Right hindlimb (tissue), 1 donor: ENCODE measurements at regions not wholly inside any gene's neighbourhood (a gene's known extent, or its start where the extent isn't known, plus 50 kb on each side); places are given as distances from the start of the nearest gene placed in this dataset.
"Not testable (repeated sequence)": the region's sequence is repeated elsewhere in the genome, so short reads cannot be mapped to it uniquely, and the experiment has no call there.

ENCODE experiments used
- DNase-seq: peaks from one replicate; pipeline ENCODE4 v3.0.0-alpha.2; 2018

DNA sequence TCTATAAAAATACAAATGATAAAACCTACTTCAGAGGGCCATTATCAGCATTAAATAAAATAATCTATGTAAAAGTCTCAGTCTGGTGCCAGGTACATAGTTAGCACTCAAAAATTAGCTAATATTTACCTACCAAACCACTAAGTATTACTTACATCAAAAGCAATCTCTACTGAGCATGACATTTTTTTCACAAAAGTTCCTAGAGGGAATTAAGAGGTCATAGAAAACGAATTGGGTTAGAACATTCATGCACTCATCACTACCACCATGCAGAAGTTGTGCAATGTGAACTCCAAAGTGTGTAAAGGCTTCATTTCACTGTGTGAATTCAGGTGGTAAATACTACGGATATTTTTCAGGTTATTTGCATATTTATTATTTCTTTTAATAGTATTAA, 209.5 kb upstream of the FGF13 start:
- DNase-seq: no peak

DNA sequence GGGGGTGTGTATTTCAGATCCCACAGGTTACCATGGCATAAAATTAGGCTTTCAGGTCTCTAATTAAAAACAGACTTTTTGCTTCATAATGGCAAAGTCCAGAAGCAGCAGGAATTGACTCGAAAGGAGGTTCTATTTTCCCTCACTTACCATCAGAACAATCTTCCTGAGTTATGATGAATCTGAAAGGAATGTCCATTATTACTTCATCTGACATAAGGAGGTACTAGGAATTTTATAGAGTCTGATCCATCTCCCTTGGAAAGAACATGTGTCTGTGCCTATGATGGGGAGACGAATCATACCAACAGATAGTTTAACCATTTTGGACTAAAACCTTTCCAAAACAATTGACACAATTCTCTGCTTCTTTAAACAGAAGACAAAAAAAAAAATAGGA, 206.3 kb upstream of the FGF13 start:
- DNase-seq: no peak

DNA sequence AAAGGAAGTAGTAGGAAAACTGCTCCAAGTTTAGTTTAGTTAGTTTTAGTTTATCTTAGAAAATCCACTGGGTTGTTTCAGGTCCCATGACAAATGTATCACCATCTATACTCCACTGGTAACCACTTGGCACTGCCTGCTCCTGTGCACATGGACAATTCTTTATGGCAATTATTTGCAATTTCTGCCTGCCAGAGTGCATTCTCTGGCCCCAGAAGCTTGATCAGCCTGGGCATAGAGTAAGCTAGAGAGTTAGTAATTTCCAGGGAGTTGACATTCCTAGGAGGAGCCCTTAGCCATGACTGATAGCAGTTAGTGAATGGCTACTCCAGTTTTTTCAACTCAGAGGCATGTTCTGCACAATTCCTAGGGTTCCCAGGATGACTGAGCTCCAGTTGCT, 203.2 kb upstream of the FGF13 start:
- no peak for DNase-seq

DNA sequence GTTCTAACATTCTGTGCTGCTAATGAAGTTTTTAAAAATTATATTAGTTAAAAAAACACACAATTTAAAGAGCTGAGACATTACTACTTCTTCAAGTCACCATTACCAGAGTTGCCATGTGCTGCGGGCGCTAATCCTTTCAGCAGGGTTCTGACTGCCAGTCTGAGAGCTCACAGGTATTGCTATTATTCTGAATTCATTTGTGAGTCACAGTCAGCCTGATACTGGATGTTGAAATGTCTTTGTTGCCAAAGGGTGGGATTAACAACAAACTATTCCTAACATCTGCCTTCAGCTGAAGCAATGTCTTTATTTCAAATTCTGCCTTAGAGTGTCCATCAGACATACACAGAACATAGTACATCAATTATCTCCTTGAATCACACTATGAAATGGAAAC, 197.1 kb upstream of the FGF13 start:
- DNase-seq: no peak

DNA sequence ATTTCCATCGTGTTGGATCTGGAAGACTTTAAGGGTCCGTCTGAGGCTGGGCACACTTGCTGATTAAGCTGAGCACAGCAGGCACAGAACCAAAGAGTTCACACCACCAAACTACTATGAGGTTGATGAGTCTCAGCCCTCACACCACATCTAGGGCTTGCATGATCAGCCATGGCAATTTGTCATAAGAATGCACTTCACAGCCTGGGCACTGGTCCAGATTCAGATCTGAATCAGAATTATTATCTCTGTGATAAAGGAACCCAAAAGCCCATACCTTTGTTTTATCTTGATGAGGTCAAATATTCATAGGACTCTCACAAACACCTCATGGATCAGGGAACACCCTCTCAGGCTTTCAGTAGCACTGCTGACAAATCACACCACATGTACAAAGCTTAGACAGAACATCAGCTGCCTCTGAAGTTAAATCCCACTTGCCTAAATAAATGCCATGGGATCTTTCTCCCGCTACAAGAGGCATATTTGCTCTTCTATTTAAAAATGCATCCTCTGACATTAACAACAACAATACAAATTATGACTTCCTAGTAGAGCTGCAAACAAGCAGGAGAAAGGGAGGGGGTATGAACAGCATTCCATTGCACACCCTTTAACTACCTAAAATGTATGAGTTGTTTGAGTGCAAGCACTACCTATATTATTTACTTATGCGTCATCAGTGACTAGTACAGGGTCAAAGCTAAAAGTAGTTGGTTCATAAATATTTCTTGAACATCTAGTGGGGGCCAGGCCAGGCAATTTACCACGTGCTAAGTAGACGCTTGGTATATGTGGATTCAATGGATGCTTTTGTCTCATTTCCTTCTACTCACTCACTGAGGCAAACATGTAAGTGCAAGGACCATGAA, 186.3 kb upstream of the FGF13 start:
- DNase-seq: no peak

DNA sequence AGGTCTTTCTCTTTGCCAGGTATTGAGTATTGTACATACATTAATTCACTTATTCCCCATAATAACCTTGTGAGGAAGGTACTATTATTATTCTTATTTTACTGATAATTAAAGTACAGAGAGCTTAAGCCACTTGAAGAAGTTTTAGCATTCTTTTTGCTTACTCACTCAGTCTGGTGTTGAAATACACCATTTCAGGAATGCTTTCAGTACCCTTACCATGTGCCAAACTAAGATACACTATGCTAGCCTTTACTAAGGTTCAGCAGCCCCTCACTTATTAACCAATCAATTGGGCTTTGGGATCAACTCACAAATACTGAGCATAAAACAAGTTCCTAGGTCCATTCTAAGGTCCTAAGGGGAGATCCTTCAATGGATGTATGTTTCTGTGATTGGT, 179.0 kb upstream of the FGF13 start:
- no peak for DNase-seq

DNA sequence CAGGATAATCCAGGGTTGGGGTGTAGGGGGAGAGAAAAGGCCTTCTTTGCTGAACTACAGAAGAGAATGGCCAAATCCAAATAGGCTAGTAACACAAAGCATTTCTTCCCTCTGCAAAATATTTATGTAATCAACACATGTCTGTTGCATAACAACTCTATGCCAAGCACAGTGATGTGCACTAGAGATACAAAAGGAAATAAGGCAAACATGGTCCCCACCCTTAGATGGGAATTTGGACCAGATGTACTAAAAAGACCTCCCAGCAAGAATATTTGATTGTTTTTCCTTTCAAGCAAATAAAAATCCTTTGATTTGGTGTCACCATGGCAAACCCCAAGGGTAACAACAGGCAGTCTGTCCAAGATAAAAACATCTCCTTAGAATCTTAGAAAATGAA, 177.6 kb upstream of the FGF13 start:
- DNase-seq: no peak

DNA sequence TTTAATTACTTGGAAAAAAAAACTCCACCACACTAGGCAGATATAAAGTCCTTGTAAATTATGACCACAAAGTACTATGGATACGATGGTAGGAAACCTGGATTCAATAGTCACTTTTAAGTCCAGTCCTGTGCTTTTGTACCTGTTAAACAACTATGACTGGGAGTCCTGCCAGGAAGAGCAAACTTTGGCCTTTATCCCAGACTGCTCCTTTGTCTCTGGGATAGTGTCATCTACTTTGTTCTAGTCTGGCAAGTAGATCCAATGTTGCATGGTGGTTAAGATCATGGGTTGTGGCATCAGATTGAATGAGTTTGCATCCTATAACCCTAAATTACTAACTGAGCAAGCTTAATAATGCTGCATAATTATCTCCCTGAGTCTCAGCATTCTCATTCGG, 175.3 kb upstream of the FGF13 start:
- DNase-seq: no peak

DNA sequence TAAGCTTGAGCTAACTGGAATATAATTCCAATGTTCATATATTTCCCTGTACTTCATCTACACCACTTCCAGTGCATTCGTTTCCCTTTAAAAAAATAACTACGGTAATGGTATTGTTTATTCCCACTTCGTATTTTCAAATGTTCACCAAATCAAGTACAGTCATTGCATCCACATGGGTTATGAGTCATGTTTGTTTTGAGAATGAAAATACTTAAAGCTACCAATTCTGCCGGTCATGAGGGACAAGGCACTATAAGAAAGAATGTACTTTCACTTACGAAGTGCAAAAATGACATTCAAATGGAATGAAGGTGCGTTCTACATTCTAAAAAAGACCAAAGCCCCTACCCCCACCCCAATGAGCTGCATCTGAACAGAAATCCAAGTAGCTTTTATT, 174.4 kb upstream of the FGF13 start:
- DNase-seq: no peak

DNA sequence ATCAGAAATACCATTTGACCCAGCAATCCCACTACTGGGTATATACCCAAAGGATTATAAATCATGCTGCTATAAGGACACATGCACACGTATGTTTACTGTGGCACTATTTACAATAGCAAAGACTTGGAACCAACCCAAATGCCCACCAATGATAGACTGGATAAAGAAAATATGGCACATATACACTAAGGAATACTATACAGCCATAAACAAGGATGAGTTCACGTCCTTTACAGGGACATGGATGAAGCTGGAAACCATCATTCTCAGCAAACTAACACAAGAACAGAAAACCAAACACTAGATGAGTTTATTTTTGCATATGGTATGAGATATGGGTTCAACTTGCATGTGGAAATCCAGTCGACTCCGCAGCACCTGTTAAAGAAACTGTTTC, 168.8 kb upstream of the FGF13 start:
- not testable (repeated sequence) for DNase-seq

DNA sequence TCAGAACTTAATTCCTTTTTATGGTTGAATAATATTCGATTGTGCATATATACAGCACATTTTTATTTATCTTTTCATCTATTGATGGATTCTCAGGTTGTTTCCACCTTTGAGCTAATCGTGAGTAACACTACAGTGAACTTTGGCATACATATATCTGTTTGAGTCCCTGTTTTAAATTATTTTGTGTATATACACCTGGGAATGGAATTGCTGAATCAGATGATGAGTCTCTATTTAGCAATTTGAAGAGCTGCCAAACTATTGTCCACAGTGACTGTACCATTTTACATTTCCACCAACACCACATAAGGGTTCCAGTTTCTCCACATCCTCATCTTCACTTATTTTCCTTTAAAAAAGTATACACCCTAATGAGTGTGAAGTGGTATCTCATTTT, 166.2 kb upstream of the FGF13 start:
- no peak for DNase-seq

DNA sequence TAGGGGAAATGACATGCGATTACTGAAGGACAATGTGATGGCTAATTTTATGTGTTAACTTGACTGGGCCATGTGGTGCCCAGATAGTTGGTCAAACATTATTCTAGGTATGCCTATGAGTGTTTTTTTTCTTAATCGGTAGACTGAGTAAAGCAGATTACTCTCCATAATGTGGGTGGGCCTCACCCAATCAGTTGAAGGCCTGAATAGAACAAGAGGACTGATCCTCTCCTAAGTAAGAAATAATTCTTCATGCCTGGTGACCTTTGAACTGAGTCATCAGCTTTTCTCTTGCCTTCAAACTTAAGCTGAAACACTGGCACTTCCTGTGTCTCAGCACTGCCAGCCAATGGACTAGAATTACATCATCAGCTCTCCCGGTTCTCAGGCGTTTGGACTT, 164.0 kb upstream of the FGF13 start:
- no peak for DNase-seq

DNA sequence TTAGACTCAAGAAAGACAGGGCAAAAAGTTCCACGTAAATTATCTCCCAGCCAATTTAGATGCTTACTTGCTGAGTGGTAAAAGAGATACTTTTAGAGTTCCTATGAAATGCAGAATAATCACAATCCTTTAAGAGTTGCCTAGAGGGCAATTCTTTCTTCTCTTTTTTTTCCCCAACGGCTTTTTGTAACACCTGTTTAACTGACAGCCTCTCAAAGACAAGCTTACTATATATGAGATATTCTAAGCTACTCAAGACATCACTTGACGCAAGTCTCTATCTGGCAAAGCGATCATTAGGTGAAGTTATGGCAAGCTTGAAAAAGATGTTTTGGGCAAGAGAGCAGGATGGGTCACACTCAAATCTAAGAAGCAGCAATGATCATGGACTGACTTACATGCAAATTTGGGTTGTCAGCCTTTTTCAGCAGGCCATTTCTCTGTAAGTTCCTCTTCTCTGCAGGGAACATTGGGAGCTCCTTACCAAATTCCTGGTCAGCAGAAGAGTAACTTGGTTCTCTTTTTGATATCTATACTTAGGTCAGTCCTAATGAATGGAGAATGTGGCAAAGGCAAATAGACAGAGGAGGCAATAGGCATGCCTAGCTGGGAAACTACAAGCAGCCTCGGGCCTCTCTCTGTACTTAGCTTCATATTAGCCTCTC, 162.9 kb upstream of the FGF13 start:
- no peak for DNase-seq

DNA sequence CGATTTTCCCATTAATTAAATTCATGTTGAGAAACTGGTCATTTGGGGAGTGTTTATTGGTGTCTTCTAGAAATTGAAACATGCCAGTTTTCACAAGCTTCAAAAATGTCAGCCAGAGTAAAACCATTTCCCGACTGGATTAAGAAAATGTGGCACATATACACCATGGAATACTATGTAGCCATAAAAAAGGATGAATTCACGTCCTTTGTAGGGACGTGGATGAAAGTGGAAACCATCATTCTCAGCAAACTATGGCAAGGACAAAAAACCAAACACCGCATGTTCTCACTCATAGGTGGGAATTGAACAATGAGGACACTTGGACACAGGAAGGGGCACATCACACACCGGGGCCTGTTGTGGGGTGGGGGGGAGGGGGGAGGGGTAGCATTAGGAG, 162.1 kb upstream of the FGF13 start:
- not testable (repeated sequence) for DNase-seq

DNA sequence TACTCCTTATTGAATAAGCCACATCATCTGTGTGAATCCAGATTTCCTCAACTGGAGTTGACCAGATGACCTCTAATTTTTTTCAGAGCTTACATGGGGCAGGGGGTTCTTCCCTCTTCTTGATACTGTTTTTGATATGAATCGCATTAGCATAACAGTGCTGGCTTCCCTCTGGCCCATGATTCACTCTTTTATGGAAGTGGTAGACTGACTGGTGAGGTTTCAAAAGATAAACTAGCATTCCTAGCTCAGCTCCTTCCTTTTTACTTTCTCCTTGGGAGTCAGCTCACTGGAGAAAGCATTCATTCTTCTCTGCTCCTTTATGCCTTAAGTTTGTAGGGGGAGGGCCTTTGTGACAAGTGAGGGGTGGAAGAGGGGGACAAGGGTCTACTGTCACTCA, 161.0 kb upstream of the FGF13 start:
- DNase-seq: no peak

DNA sequence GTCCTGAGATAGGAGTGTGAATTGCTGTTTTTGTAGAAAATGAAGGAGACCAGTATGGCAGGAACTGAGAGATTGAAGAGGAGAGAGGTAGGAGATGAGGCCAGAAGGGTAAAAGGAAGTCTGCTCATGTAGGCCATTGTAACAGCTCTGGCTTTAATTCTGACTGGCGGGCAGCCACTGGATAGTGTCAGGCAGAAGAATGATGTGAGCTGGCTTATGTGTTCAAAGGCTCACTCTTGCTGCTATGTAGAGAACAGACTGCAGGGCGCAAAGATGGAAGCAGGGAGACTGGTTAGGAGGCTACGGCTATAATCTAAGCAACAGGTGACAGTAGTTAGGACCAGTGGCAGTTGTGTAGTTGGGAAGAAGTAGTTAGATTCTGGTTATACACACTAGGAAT, 160.2 kb upstream of the FGF13 start:
- no peak for DNase-seq

DNA sequence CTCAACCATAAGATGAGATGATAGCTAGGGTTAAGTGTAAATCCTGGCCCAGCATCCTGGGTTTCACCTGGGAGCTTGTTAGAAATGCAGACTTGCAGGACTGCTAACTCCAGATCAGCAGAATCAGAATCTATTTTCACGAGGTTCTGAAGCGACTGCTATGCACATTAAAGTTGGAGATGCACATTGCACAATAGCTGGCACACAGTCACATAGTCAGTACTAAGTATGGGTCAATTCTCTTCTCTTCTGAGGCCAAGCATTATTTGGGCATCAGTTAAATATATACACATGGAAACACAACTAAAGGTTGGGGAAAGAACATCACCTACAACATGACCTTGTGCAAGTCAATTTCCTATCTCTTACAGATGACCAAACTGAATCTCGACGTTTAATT, 155.1 kb upstream of the FGF13 start:
- no peak for DNase-seq

DNA sequence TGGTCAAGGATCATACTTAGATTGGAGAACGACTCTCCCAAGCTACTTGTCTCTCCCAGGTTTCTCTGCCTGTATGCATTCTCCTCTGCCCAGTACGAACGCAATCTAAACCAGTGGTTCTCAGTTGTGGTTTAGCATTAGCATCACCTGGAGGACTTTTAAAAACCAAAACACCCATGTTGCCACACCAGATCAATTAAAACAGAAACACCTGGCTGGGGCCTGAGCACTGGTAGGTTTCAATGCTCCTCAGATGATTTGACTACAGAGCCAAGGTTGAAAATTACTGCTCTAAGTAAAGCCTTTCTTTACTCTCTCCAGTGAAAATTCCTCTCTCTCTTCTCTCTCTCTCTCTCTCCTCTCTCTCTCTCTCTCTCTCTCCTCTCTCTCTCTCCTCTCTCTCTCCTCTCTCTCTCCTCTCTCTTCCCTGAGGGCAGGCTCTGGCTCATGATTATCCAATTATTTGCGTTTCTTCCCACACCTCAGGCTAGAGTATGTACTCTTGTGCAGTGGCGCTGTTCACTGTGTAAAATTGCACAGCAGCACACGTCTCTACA, 153.7 kb upstream of the FGF13 start:
- no peak for DNase-seq

DNA sequence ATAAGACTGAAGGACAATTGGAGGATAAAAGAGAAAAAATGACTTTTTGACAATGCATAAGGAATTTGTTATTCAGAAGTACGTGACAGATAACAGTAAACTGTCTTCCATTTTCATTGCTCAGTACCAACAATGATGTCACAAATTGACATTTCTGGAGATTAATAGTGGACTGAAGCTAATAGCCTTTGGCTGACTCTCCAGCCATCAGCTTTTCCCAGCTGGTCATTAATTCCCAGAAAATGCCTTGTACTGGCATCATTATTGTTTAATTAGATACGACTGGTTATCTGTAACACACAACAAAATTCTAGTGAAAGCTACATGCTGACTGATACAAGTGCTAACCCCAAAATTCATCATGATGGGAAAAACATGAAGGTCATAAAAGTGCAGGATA, 147.9 kb upstream of the FGF13 start:
- DNase-seq: no peak

DNA sequence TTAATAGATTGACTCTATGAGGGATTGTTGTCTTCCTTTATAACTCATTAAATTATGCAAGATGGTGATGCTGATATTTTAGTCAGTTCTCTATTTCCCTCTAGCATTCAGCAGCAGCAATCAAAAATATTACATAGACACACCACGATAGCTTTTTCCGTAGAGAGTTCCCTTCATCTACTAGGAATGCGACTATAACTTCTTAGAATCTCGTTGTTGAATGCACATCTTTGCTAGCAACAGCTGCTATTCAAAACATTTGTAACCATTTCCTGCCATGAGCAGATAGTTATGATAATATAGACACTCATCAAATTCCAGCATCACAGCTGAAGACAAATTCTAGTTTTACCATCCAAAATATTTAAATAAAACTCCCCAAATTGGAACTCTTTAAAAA, 147.4 kb upstream of the FGF13 start:
- no peak for DNase-seq

DNA sequence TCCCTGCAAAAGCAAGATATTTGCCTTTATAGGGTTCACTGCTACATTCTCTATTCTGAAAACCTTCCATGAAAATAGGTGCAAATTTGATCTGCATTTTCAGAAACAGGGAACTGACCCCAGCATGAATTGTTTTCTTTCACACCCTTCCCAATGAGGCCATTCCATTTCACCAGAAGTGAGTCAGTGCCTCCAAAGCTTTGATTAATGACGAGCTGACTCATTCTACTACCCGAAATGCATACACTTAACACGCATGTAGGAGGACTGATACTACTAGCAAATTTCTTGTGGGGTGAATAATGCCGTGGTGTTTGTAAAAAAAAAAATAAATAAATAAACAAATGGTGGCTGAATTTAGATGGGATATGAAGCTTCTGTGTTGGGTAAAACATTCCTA, 146.9 kb upstream of the FGF13 start:
- no peak for DNase-seq

DNA sequence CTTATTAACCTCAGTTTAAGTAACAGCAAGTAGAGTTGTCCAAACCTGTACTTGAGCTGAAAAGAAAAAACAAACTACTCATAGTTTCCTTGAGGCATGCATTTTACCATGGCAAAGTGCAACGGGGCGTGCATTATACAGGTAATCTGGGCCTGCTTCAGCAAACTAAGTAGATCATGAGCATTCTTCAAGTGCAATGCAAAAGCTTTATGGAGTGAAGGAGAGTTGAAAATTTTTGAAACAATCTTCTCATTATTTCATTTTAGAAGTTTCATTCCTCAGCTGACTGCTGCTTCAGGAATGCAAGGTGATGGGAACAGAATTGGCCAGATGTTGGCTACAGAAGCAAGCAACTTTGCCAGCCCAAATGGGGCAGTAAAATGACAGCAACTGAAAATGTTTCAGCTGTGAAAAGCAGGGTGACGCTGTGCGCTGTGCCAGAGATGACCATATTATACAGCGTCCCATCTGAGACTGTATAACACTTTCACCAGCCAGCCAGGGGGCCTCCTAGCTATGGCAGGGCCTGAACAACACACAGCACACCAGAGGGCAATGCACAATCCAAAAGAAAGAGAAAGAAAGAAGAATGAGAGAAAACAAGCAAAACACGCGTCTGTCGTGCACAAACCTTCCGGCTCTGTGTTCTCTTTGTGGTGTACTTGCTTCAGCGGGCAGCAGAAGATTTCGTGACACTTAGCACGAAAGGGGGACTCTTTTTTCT, 145.5 kb upstream of the FGF13 start:
- no peak for DNase-seq

DNA sequence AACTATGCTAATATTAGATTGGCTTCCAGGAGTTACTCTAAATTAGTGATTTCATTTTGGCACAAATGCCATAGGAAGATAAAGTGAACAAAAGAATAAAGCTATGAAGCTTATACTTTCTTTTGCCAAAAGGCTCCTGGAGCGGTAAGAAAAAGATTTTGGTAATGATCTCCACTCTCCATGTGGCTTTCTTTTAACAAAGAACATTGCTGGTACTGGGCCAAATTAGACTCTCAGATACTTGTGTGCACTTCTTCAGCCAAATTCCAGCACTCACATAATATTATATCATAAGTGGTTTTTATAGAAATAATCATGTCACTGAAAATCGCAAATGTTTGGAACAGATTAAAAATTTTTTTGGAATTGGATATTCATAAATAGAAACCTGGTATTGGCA, 142.4 kb upstream of the FGF13 start:
- DNase-seq: no peak

DNA sequence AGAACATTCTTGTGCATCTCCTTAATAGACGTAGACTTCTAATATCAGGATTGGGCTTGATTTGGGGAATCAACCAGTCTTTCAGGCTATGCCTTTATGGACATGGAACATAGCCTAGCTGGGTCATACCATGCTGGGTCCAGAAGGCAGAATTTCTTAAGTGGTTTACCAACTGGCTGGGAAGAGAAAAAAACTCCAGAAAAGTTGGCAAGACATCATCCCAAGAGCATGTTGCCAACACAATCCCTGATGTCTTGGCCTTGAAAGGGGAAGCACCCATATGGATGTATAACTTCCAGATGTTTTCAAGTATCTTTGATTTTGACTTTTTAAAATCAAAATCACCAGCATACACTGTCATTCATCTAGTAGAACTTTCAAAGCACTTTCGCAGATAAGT, 138.0 kb upstream of the FGF13 start:
- no peak for DNase-seq
